D721Med (cell line): ENCODE measurements at regions not wholly inside any gene's neighbourhood (a gene's known extent, or its start where the extent isn't known, plus 50 kb on each side); places are given as distances from the start of the nearest gene placed in this dataset.

Source experiments
- DNase-seq: peaks from one replicate; pipeline ENCODE4 v3.0.0; 2011; ENCODE audit warnings: low spot score; ENCODE audit not compliant: insufficient read length
- FAIRE-seq: peaks from 2 replicates; lab custom pipeline; 2011; peaks lifted over from hg19 to GRCh38; lab: Jason Lieb, UNC
- CTCF ChIP-seq: IDR thresholded peaks from 2 replicates; pipeline ENCODE4 v1.5.1; 2012; ENCODE audit warnings: mild to moderate bottlenecking, control low read depth; ENCODE audit not compliant: insufficient read depth; ENCODE audit errors: missing control alignments

GRCh38 chr11:116439361-116439677 is 333.5 kb downstream of the BUD13 start:
- DNase-seq (no peak), FAIRE-seq (no peak)
- no peak for TF ChIP-seq CTCF

- FAIRE-seq, result no peak
- TF ChIP-seq CTCF, result no peak
- no peak for DNase-seq
Measured at GRCh38 chr11:116438651-116439360, 334.0 kb downstream of the BUD13 start.

GRCh38 chr11:116434986-116435385 is 337.8 kb downstream of the BUD13 start:
- DNase-seq (no peak), FAIRE-seq (no peak)
- TF ChIP-seq CTCF, result no peak

GRCh38 chr11:116432301-116432700 is 340.5 kb downstream of the BUD13 start:
- no peak for FAIRE-seq
- DNase-seq, result no peak
- no peak for TF ChIP-seq CTCF

- DNase-seq (no peak), FAIRE-seq (peak; percentile 6)
- no peak for TF ChIP-seq CTCF
Measured at GRCh38 chr11:116431842-116432241, 340.9 kb downstream of the BUD13 start.

- FAIRE-seq (no peak), DNase-seq (no peak)
- no peak for TF ChIP-seq CTCF
Measured at GRCh38 chr11:116428638-116428975, 344.2 kb downstream of the BUD13 start.

GRCh38 chr11:116427903-116428637 is 344.7 kb downstream of the BUD13 start:
- FAIRE-seq, result no peak
- no peak for TF ChIP-seq CTCF
- DNase-seq, result no peak
